ENCODE measurements at regions not wholly inside any gene's neighbourhood (a gene's known extent, or its start where the extent isn't known, plus 50 kb on each side); places are given as distances from the start of the nearest gene placed in this dataset.

DNA sequence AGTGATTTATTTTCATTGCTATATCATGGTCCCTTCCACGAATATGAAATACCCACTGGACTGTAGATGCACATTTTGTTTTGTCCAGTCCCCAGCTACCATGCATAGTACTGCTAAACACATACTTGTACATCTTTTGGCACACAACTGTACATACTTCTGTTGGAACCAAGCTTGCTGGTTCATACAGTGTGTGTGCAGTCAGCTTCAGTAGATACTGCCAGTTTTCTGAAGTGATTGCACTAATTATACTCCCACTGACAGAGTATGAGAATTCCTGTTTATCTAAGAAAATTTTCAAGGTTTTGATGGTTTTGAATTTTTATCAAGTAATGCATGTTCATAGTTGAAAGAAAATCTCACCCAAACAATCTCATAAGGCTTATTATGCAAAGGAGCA lies 100.7 kb upstream of the LMCD1 start:
- no peak overlapping the region for H3K4me3 ChIP-seq (ENCODE audit: low read depth, low read length)
- TF ChIP-seq, protein P1, sequence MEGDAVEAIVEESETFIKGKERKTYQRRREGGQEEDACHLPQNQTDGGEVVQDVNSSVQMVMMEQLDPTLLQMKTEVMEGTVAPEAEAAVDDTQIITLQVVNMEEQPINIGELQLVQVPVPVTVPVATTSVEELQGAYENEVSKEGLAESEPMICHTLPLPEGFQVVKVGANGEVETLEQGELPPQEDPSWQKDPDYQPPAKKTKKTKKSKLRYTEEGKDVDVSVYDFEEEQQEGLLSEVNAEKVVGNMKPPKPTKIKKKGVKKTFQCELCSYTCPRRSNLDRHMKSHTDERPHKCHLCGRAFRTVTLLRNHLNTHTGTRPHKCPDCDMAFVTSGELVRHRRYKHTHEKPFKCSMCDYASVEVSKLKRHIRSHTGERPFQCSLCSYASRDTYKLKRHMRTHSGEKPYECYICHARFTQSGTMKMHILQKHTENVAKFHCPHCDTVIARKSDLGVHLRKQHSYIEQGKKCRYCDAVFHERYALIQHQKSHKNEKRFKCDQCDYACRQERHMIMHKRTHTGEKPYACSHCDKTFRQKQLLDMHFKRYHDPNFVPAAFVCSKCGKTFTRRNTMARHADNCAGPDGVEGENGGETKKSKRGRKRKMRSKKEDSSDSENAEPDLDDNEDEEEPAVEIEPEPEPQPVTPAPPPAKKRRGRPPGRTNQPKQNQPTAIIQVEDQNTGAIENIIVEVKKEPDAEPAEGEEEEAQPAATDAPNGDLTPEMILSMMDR (conservative IDR thresholded peaks at IDR 0.05; ENCODE audit: low read depth, low read length): no peak
- no peak for DNase-seq (ENCODE audit: low read depth)

DNA sequence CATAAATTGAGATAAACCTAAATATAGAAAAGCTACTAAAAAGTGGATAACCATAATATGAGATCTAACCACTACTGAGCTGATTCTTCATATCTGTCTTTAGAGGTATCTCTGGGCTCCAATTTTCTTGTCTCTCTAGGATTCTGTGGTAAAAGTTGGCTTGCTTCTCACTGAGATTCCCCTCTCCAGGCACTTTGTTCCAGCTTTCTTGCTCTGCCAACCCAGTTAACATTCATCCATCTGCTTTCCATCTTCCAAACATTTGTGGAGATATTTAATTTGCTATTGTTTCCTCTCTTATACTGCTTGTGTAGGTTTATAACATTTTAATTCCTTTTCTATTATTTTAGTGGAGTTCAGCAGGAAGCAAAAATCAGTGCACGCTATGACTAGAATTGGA lies 97.6 kb upstream of the LMCD1 start:
- TF ChIP-seq, protein P1 (conservative IDR thresholded peaks at IDR 0.05; ENCODE audit: low read depth, low read length): no peak
- DNase-seq (ENCODE audit: low read depth): no peak
- no peak overlapping the region for H3K4me3 ChIP-seq (ENCODE audit: low read depth, low read length)

DNA sequence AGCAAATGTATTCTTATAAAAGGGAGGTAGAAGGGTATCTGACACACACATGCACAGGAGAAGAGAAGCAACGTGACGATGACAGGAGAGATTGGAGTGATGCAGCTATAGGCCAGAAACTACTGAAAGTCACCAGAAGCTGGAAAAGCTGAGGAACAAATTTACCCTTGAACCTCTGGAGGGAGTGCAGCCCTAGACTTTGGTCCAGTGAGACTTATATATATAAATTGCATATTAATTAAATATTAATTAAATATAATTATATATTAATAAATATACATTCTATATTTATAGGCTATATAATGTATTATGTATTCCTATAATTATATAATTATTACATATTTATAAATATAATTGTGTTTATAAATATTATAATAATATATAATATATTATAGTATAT lies 96.5 kb upstream of the LMCD1 start:
- DNase-seq (ENCODE audit: low read depth): no peak
- TF ChIP-seq, protein P1 (conservative IDR thresholded peaks at IDR 0.05; ENCODE audit: low read depth, low read length): no peak
- no peak overlapping the region for H3K4me3 ChIP-seq (ENCODE audit: low read depth, low read length)

- no peak for DNase-seq (ENCODE audit: low read depth)
- no peak overlapping the region for H3K4me3 ChIP-seq (ENCODE audit: low read depth, low read length)
- TF ChIP-seq, protein P1 (conservative IDR thresholded peaks at IDR 0.05; ENCODE audit: low read depth, low read length): no peak
Observed at GRCh38 chr3:8406479-8406878, 95.1 kb upstream of the LMCD1 start.

- no peak for DNase-seq (ENCODE audit: low read depth)
- TF ChIP-seq, protein P1 (conservative IDR thresholded peaks at IDR 0.05; ENCODE audit: low read depth, low read length): no peak
- no peak overlapping the region for H3K4me3 ChIP-seq (ENCODE audit: low read depth, low read length)
Observed at GRCh38 chr3:8413337-8413926, 88.2 kb upstream of the LMCD1 start.

GRCh38 chr3:8416965-8417364 lies 84.7 kb upstream of the LMCD1 start:
- DNase-seq (ENCODE audit: low read depth): no peak
- peak overlapping the region; percentile 35 for H3K4me3 ChIP-seq (ENCODE audit: low read depth, low read length)
- TF ChIP-seq, protein P1 (conservative IDR thresholded peaks at IDR 0.05; ENCODE audit: low read depth, low read length): no peak

- TF ChIP-seq, protein P1 (conservative IDR thresholded peaks at IDR 0.05; ENCODE audit: low read depth, low read length): no peak
- DNase-seq (ENCODE audit: low read depth): no peak
- H3K4me3 ChIP-seq (ENCODE audit: low read depth, low read length): no peak overlapping the region
Observed at GRCh38 chr3:8420612-8421011, 81.0 kb upstream of the LMCD1 start.

All from epithelial cell of proximal tubule (primary cell).